ENCODE measurements at regions not wholly inside any gene's neighbourhood (a gene's known extent, or its start where the extent isn't known, plus 50 kb on each side); places are given as distances from the start of the nearest gene placed in this dataset.
"Not testable (repeated sequence)": the region's sequence is repeated elsewhere in the genome, so short reads cannot be mapped to it uniquely, and the experiment has no call there.

GRCh38 chr15:87576486-87577176 is 679.9 kb downstream of the NTRK3 start:
- DNase-seq: no peak

- peak; percentile 4 for DNase-seq
Observed at GRCh38 chr15:87575896-87576473, 680.6 kb downstream of the NTRK3 start.

- no peak for DNase-seq
Observed at GRCh38 chr15:87573534-87573933, 683.0 kb downstream of the NTRK3 start.

GRCh38 chr15:87573039-87573438 is 683.5 kb downstream of the NTRK3 start:
- DNase-seq: no peak

GRCh38 chr15:87572381-87572910 is 684.1 kb downstream of the NTRK3 start:
- peak; percentile 14 for DNase-seq

- DNase-seq: no peak
Observed at GRCh38 chr15:87570206-87570605, 686.3 kb downstream of the NTRK3 start.

- DNase-seq: no peak
Observed at GRCh38 chr15:87569581-87569980, 687.0 kb downstream of the NTRK3 start.

GRCh38 chr15:87567406-87568030 is 689.0 kb downstream of the NTRK3 start:
- DNase-seq: no peak

- no peak for DNase-seq
Observed at GRCh38 chr15:87566236-87566635, 690.3 kb downstream of the NTRK3 start.

GRCh38 chr15:87564681-87565080 is 691.9 kb downstream of the NTRK3 start:
- DNase-seq: no peak

GRCh38 chr15:87563869-87564268 is 692.7 kb downstream of the NTRK3 start:
- no peak for DNase-seq

GRCh38 chr15:87562203-87562602 is 694.3 kb downstream of the NTRK3 start:
- no peak for DNase-seq

- no peak for DNase-seq
Observed at GRCh38 chr15:87561641-87562040, 694.9 kb downstream of the NTRK3 start.

GRCh38 chr15:87557881-87558280 is 698.7 kb downstream of the NTRK3 start:
- DNase-seq: no peak

GRCh38 chr15:87556886-87557285 is 699.7 kb downstream of the NTRK3 start:
- DNase-seq: no peak

- DNase-seq: no peak
Observed at GRCh38 chr15:87549860-87550259, 706.7 kb downstream of the NTRK3 start.

- DNase-seq: no peak
Observed at GRCh38 chr15:87549296-87549695, 707.2 kb downstream of the NTRK3 start.

GRCh38 chr15:87548590-87548989 is 707.9 kb downstream of the NTRK3 start:
- not testable (repeated sequence) for DNase-seq

GRCh38 chr15:87547470-87548181 is 708.9 kb downstream of the NTRK3 start:
- DNase-seq: no peak

- DNase-seq: no peak
Observed at GRCh38 chr15:87538327-87538834, 718.2 kb downstream of the NTRK3 start.

- DNase-seq: no peak
Observed at GRCh38 chr15:87537295-87537694, 719.2 kb downstream of the NTRK3 start.

- not testable (repeated sequence) for DNase-seq
Observed at GRCh38 chr15:87533637-87534036, 722.9 kb downstream of the NTRK3 start.

GRCh38 chr15:87528873-87529272 is 727.7 kb downstream of the NTRK3 start:
- DNase-seq: peak; percentile 77

All from fibroblast of skin of back (primary cell).